HEK293T (cell line): ENCODE measurements at regions not wholly inside any gene's neighbourhood (a gene's known extent, or its start where the extent isn't known, plus 50 kb on each side); places are given as distances from the start of the nearest gene placed in this dataset.

Source experiments
- PKNOX1 ChIP-seq: fragments of 450-650 bp; IDR thresholded peaks from 2 replicates; pipeline ENCODE4 v1.6.1; 2016
- SP1 ChIP-seq: fragments of 450-650 bp; IDR thresholded peaks from 2 replicates; pipeline ENCODE4 v1.6.1; 2017
- SUZ12 ChIP-seq: fragments of 450-650 bp; IDR thresholded peaks from 2 replicates; pipeline ENCODE4 v1.6.1; 2016; ENCODE audit warnings: mild to moderate bottlenecking
- ZNF384 ChIP-seq: fragments of 450-650 bp; IDR thresholded peaks from 2 replicates; pipeline ENCODE4 v1.6.1; 2016

- TF ChIP-seq SUZ12 (no peak), ZNF384 (peak; percentile 62), PKNOX1 (no peak), SP1 (no peak)
Measured at GRCh38 chr21:16942703-16943102, 570.1 kb upstream of the CXADR start.
